B cell (primary cell): ENCODE measurements at regions not wholly inside any gene's neighbourhood (a gene's known extent, or its start where the extent isn't known, plus 50 kb on each side); places are given as distances from the start of the nearest gene placed in this dataset.

Source experiments
- ATAC-seq: fragments of 200-7000 bp; cut with Tn5 transposase; one replicate; pipeline ENCODE4 v1.10.0; 2021; ENCODE audit warnings: low read depth, mild to moderate bottlenecking, moderate number of reproducible peaks, moderate library complexity
- CTCF ChIA-PET: fragments of 350-600 bp; sonication (Branson Sonifier 250); formaldehyde crosslinking; loops from one replicate; lab custom pipeline; 2021; ENCODE audit warnings: antibody characterized with exemption, inconsistent platforms; lab: Charles Lee
- POLR2A ChIA-PET: fragments of 350-600 bp; sonication (Branson Sonifier 250); formaldehyde crosslinking; loops from one replicate; lab custom pipeline; 2021; ENCODE audit warnings: antibody characterized with exemption; lab: Charles Lee
- DNase-seq: peaks from one replicate; pipeline ENCODE4 v3.0.0; 2013
- H2AFZ ChIP-seq: 2 replicates; pipeline ENCODE4 v1.6.1; 2012; ENCODE audit warnings: mild to moderate bottlenecking, low read depth, low read length; ENCODE audit not compliant: insufficient read depth, poor library complexity, severe bottlenecking
- H3K27ac ChIP-seq, 2 donors: 1 replicate in 1 of 2; 2 replicates in 1 of 2; pipeline ENCODE4 v1.5.1; 2012 to 2013; ENCODE audit warnings: low read length in 2 of 2, mild to moderate bottlenecking in 2 of 2, moderate library complexity in 1 of 2
- H3K27me3 ChIP-seq, 4 experiments: fragments of 200-600 bp in 1 of 4; sonication (generic) in 1 of 4; replicated peaks in 1 of 4; 1 replicate in 2 of 4; 2 replicates in 2 of 4; pipeline versions ENCODE4 v1.6.1 to v1.7.0; 2013 to 2016; ENCODE audit warnings: low read length in 3 of 4, mild to moderate bottlenecking in 2 of 4, mixed read lengths in 1 of 4, moderate library complexity in 1 of 4; ENCODE audit not compliant: insufficient read depth in 4 of 4, control insufficient read depth in 3 of 4; ENCODE audit errors: control extremely low read depth in 1 of 4
- H3K36me3 ChIP-seq, 2 experiments: replicated peaks in 1 of 2; 1 replicate in 1 of 2; 2 replicates in 1 of 2; pipeline versions ENCODE4 v1.6.1 to v1.7.1; 2013; ENCODE audit warnings: low read length in 1 of 2; ENCODE audit not compliant: insufficient read depth in 2 of 2, control insufficient read depth in 1 of 2; ENCODE audit errors: control extremely low read depth in 1 of 2, extremely low read depth in 1 of 2
- H3K4me1 ChIP-seq, 2 donors: fragments of 200-600 bp in 1 of 2; sonication (generic) in 1 of 2; 1 replicate in 1 of 2; 2 replicates in 1 of 2; pipeline versions ENCODE4 v1.5.1 to v1.6.1; 2013 to 2017; ENCODE audit warnings: low read length in 2 of 2; ENCODE audit not compliant: control insufficient read depth in 2 of 2, insufficient read depth in 2 of 2
- H3K4me2 ChIP-seq: replicated peaks from 2 replicates; pipeline ENCODE3; 2012; ENCODE audit warnings: mild to moderate bottlenecking, low read depth, low read length; ENCODE audit not compliant: poor library complexity, severe bottlenecking
- H3K4me3 ChIP-seq, 5 experiments: fragments of 200-600 bp in 1 of 5; sonication (generic) in 1 of 5; 1 replicate in 3 of 5; 2 replicates in 2 of 5; pipeline versions ENCODE4 v1.5.1 to v1.7.0; 2011 to 2016; ENCODE audit warnings: low read length in 4 of 5, mild to moderate bottlenecking in 4 of 5, low read depth in 2 of 5, control low read depth in 1 of 5, moderate library complexity in 1 of 5; ENCODE audit not compliant: insufficient read depth in 1 of 5; ENCODE audit errors: control extremely low read depth in 1 of 5, extremely low read depth in 1 of 5
- H3K79me2 ChIP-seq: fragments of 200-600 bp; sonication (generic); one replicate; pipeline ENCODE4 v1.6.0; 2016; ENCODE audit warnings: low read length; ENCODE audit not compliant: control insufficient read depth, insufficient read depth
- H3K9ac ChIP-seq: fragments of 200-600 bp; sonication (generic); 2 replicates; pipeline ENCODE4 v1.6.1; 2017; ENCODE audit warnings: mild to moderate bottlenecking, low read length, moderate library complexity
- H3K9me3 ChIP-seq, 3 donors: one replicate each; pipeline versions ENCODE4 v1.6.1 to v1.7.1; 2013; ENCODE audit warnings: low read length in 2 of 3; ENCODE audit not compliant: control insufficient read depth in 2 of 3, insufficient read depth in 1 of 3; ENCODE audit errors: control extremely low read depth in 1 of 3
- H4K20me1 ChIP-seq: 2 replicates; pipeline ENCODE4 v1.6.0; 2012; ENCODE audit warnings: mild to moderate bottlenecking, low read length; ENCODE audit not compliant: insufficient read depth, control insufficient read depth, poor library complexity, severe bottlenecking
- H3K27ac Mint-ChIP-seq: one replicate; pipeline ENCODE4 v1.8.0; 2021; ENCODE audit warnings: mixed read lengths
- H3K27me3 Mint-ChIP-seq: one replicate; pipeline ENCODE4 v1.8.0; 2021; ENCODE audit warnings: mixed read lengths
- H3K4me1 Mint-ChIP-seq: one replicate; pipeline ENCODE4 v1.8.0; 2021; ENCODE audit warnings: mixed read lengths
- H3K4me3 Mint-ChIP-seq: one replicate; pipeline ENCODE4 v1.8.0; 2021; ENCODE audit warnings: mixed read lengths
- H3K9me3 Mint-ChIP-seq: one replicate; pipeline ENCODE4 v1.8.0; 2022; ENCODE audit warnings: mixed read lengths; ENCODE audit not compliant: insufficient read depth
- EZH2 ChIP-seq: IDR thresholded peaks from 2 replicates; pipeline ENCODE4 v1.6.1; 2012; ENCODE audit warnings: borderline replicate concordance, low read depth, mild to moderate bottlenecking, moderate library complexity, low read length; ENCODE audit not compliant: insufficient read depth, poor library complexity, severe bottlenecking
- WGBS: methylation state at CpG from one replicate; pipeline ENCODE4 v1.1.5; 2013; ENCODE audit warnings: missing lambda C conversion rate; ENCODE audit not compliant: insufficient coverage; 5-methylcytosine and 5-hydroxymethylcytosine counted together
- intact Hi-C: fragments of 100-400 bp; cut with micrococcal nuclease; formaldehyde crosslinking; loops from one replicate; pipeline ENCODE4 v1.10.0; 2022
- TF ChIP-seq, protein P1 (sequence below): fragments of 200-600 bp; IDR thresholded peaks from one replicate; pipeline ENCODE4 v1.8.0; 2022; ENCODE audit warnings: antibody characterized with exemption, mild to moderate bottlenecking

DNA sequence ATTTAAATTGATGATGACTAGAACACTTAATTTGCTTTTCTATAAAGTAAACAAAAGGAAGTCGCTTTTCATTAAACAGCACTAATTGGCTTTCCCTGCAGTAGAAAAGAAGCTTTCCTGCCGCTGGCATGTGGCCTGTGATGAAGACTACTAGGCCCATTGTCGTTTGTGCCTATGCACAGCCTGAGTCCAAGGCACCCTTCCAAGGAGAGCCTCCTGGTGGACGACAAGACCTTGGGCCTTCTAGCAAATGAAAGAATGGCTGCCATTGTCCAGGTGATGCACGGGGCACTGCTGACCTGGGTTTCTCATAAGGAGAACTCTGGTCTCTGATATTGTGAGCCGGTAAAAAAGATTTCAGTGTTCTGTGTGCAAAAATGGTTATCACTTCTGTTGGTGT is 233.0 kb downstream of the COL4A1 start:
- peaks cover 5% of the 10 kb centered on the region for H3K27me3 Mint-ChIP-seq
- WGBS = 95% methylated on average over 5 of the region's 6 CpGs
- Histone ChIP-seq H3K4me2 (no peak overlapping the region), H3K9me3 (no peaks in the 10 kb centered on the region), H3K79me2 (no peaks in the 10 kb centered on the region), H2AFZ (no peak overlapping the region), H3K9ac (no peak overlapping the region), H3K4me1 (no peaks in the 10 kb centered on the region), H3K27me3 (no peaks in the 10 kb centered on the region), H4K20me1 (no peaks in the 10 kb centered on the region), H3K36me3 (no peaks in the 10 kb centered on the region), H3K4me3 (no peak overlapping the region), H3K27ac (no peak overlapping the region)
- no peak overlapping the region for H3K4me3 Mint-ChIP-seq
- H3K4me1 Mint-ChIP-seq = no peaks in the 10 kb centered on the region
- ChIA-PET POLR2A (no interaction called here), CTCF (no interaction called here)
- TF ChIP-seq EZH2 = no peak
- TF ChIP-seq, protein P1, sequence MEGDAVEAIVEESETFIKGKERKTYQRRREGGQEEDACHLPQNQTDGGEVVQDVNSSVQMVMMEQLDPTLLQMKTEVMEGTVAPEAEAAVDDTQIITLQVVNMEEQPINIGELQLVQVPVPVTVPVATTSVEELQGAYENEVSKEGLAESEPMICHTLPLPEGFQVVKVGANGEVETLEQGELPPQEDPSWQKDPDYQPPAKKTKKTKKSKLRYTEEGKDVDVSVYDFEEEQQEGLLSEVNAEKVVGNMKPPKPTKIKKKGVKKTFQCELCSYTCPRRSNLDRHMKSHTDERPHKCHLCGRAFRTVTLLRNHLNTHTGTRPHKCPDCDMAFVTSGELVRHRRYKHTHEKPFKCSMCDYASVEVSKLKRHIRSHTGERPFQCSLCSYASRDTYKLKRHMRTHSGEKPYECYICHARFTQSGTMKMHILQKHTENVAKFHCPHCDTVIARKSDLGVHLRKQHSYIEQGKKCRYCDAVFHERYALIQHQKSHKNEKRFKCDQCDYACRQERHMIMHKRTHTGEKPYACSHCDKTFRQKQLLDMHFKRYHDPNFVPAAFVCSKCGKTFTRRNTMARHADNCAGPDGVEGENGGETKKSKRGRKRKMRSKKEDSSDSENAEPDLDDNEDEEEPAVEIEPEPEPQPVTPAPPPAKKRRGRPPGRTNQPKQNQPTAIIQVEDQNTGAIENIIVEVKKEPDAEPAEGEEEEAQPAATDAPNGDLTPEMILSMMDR = no peak
- ATAC-seq = no peak
- H3K27ac Mint-ChIP-seq = no peak overlapping the region
- DNase-seq = no peak
- peaks cover 3% of the 10 kb centered on the region for H3K9me3 Mint-ChIP-seq
- intact Hi-C loops = no loop called here

- H3K4me2 ChIP-seq = no peak overlapping the region
- TF ChIP-seq EZH2 = no peak
- TF ChIP-seq, protein P1 = no peak
- H3K4me1 ChIP-seq = no peaks in the 10 kb centered on the region
- ATAC-seq (no peak), DNase-seq (no peak)
- H3K27me3 Mint-ChIP-seq = no peaks in the 10 kb centered on the region
- H3K4me1 Mint-ChIP-seq = no peaks in the 10 kb centered on the region
- no peaks in the 10 kb centered on the region for H3K79me2 ChIP-seq
- H3K27ac ChIP-seq = no peak overlapping the region
- no peak overlapping the region for H3K9ac ChIP-seq
- 83% methylated on average over 6 of the region's 9 CpGs for WGBS
- H3K9me3 Mint-ChIP-seq = no peaks in the 10 kb centered on the region
- intact Hi-C loops = no loop called here
- no peaks in the 10 kb centered on the region for H4K20me1 ChIP-seq
- H2AFZ ChIP-seq = no peak overlapping the region
- no peak overlapping the region for H3K4me3 ChIP-seq
- H3K36me3 ChIP-seq = no peaks in the 10 kb centered on the region
- H3K27ac Mint-ChIP-seq = no peak overlapping the region
- no peaks in the 10 kb centered on the region for H3K27me3 ChIP-seq
- H3K4me3 Mint-ChIP-seq = no peak overlapping the region
- H3K9me3 ChIP-seq = no peaks in the 10 kb centered on the region
- POLR2A ChIA-PET = no interaction called here
- CTCF ChIA-PET = no interaction called here
Measured at GRCh38 chr13:110070511-110071120, 236.3 kb downstream of the COL4A1 start.
